ENCODE measurements at regions not wholly inside any gene's neighbourhood (a gene's known extent, or its start where the extent isn't known, plus 50 kb on each side); places are given as distances from the start of the nearest gene placed in this dataset.

DNA sequence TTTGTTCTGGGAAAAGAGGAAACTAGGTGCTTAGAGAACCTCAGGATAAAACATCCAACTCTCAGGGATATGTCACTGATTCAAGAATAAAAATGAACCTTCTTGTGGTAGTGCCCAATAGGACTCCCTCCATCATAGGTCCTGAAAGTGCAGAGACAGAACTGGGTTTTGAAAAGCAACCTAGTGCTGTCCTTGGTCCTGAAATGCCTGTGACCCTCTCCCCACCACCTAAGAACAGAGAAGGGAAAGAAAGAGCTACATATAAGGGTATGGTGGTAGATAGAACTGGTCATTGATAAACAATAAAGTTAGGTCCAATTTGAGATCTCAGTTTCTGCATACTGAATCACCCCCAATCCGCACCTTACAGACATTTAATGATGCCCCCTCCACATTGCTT is 953.3 kb downstream of the XPNPEP1 start:
- no peak overlapping the region for H4K5ac ChIP-seq (ENCODE audit: insufficient read length, low read depth, low read length)
- no peaks in the 10 kb centered on the region for H3K79me2 ChIP-seq (ENCODE audit: control insufficient read depth in 1 of 2, insufficient read depth in 2 of 2, low read length in 2 of 2)
- H4K91ac ChIP-seq (replicated peaks; ENCODE audit: insufficient read length, low read length) = no peak overlapping the region
- H3K4me3 ChIP-seq (ENCODE audit: extremely low read depth in 1 of 4, insufficient read depth in 2 of 4, low read depth in 3 of 4, low read length in 4 of 4) = no peak overlapping the region
- 90% methylated on average over 1 of the region's 1 CpG; no CpG with 5 or more reads in 1 of the 2 experiments for WGBS, 2 experiments (ENCODE audit: extremely low coverage in 1 of 2, insufficient coverage in 1 of 2, insufficient read length in 1 of 2, insufficient replicate concordance in 2 of 2, low coverage in 1 of 2, low lambda C conversion rate in 2 of 2, missing lambda C conversion rate in 1 of 2)
- H3K23me2 ChIP-seq (ENCODE audit: low read depth, low read length) = no peaks in the 10 kb centered on the region; the same call in 1 of the 2 replicates
- H2BK20ac ChIP-seq (ENCODE audit: low read length) = no peak overlapping the region
- H2BK12ac ChIP-seq (ENCODE audit: low read depth, low read length) = no peak overlapping the region
- no peak overlapping the region for H4K8ac ChIP-seq (ENCODE audit: extremely low read depth, insufficient read depth, low read length)
- H3K4me1 ChIP-seq (replicated peaks in 1 of 4; ENCODE audit: control insufficient read depth in 3 of 4, insufficient read depth in 4 of 4, low read length in 3 of 4) = no peaks in the 10 kb centered on the region
- no peak overlapping the region for H3K27ac ChIP-seq (ENCODE audit: low read depth, low read length)
- no peak overlapping the region for H2BK15ac ChIP-seq (ENCODE audit: low read length)
- H2AK5ac ChIP-seq (ENCODE audit: low read depth, low read length) = no peak overlapping the region
- H3K56ac ChIP-seq (replicated peaks; ENCODE audit: insufficient read length, low read depth, low read length) = no peak overlapping the region
- H2AFZ ChIP-seq (ENCODE audit: low read length) = no peak overlapping the region
- H4K20me1 ChIP-seq (replicated peaks in 1 of 2; ENCODE audit: control insufficient read depth in 1 of 2, insufficient read depth in 2 of 2, low read length in 2 of 2) = no peaks in the 10 kb centered on the region
- TF ChIP-seq TAF1 (IDR thresholded peaks at IDR 0.05; ENCODE audit: low read depth, low read length) (no peak), YY1 (IDR thresholded peaks at IDR 0.05; ENCODE audit: low read depth, low read length) (no peak), SRF (IDR thresholded peaks at IDR 0.05; ENCODE audit: low read depth, low read length) (no peak), TAF7 (optimal IDR thresholded peaks at IDR 0.05; ENCODE audit: borderline replicate concordance, low read depth, low read length) (peak; percentile 13), HDAC2 (IDR thresholded peaks at IDR 0.05; ENCODE audit: borderline replicate concordance in 1 of 2, low read depth in 2 of 2, low read length in 2 of 2) (no peak), SP4 (IDR thresholded peaks at IDR 0.05; ENCODE audit: low read length) (no peak), EGR1 (IDR thresholded peaks at IDR 0.05; ENCODE audit: borderline replicate concordance, low read depth, low read length) (no peak), BCL11A (IDR thresholded peaks at IDR 0.05; ENCODE audit: low read depth in 2 of 2, low read length in 2 of 2) (no peak), HDAC6 (IDR thresholded peaks at IDR 0.05; ENCODE audit: low read depth, low read length) (no peak)
- no peaks in the 10 kb centered on the region for H3K9me3 ChIP-seq (ENCODE audit: insufficient read depth in 2 of 2, low read depth in 1 of 2, low read length in 1 of 2)
- H3K36me3 ChIP-seq (ENCODE audit: control insufficient read depth in 2 of 4, insufficient read depth in 4 of 4, low read length in 3 of 4) = no peaks in the 10 kb centered on the region
- no peak overlapping the region for H3K18ac ChIP-seq (ENCODE audit: extremely low read depth, low read length)
- H2BK5ac ChIP-seq (ENCODE audit: low read depth, low read length) = no peak overlapping the region
- DNase-seq (ENCODE audit: low read depth in 1 of 2, low spot score in 2 of 2) = peak; percentile 1 to 46
- peak; percentile 45 for FAIRE-seq
- H3K79me1 ChIP-seq (ENCODE audit: low read depth, low read length) = no peaks in the 10 kb centered on the region
- H3K9ac ChIP-seq (replicated peaks in 1 of 4; ENCODE audit: extremely low read depth in 1 of 4, low read depth in 3 of 4, low read length in 3 of 4) = no peak overlapping the region
- ChIA-PET POLR2A (ENCODE audit: partially characterized antibody) (no interaction called here), CTCF (ENCODE audit: partially characterized antibody) (interaction anchor here (0.7 kb wide), 1 partner anchor 180 kb away, joined by 3 read pairs; no protein-coding TSS in a partner anchor)
- H3K23ac ChIP-seq (ENCODE audit: insufficient read length) = no peak overlapping the region
- H3K14ac ChIP-seq (ENCODE audit: insufficient read length) = no peak overlapping the region
- 0 out of 7 replicates have a peak, but pooled peaks cover 0 to 2% (median 0%) of the 10 kb centered on the region in 4 experiments for H3K27me3 ChIP-seq (replicated peaks in 1 of 4; ENCODE audit: control insufficient read depth in 3 of 4, extremely low read depth in 1 of 4, insufficient read depth in 3 of 4, low read length in 3 of 4)
- no peak overlapping the region for H2BK120ac ChIP-seq (replicated peaks; ENCODE audit: low read depth, low read length)
- H3K4ac ChIP-seq (replicated peaks; ENCODE audit: insufficient read length, low read depth, low read length) = no peak overlapping the region
- no peak overlapping the region for H3K4me2 ChIP-seq (ENCODE audit: insufficient read depth in 1 of 2, low read depth in 2 of 2, low read length in 2 of 2)
